HUES6 (cell line): ENCODE measurements at regions not wholly inside any gene's neighbourhood (a gene's known extent, or its start where the extent isn't known, plus 50 kb on each side); places are given as distances from the start of the nearest gene placed in this dataset.
"Not testable (repeated sequence)": the region's sequence is repeated elsewhere in the genome, so short reads cannot be mapped to it uniquely, and the experiment has no call there.

Experiments
- H3K27ac ChIP-seq: 2 replicates; pipeline ENCODE4 v1.7.0; 2013; ENCODE audit warnings: low read depth, mild to moderate bottlenecking, low read length, inconsistent platforms
- H3K27me3 ChIP-seq: 2 replicates; pipeline ENCODE4 v1.6.1; 2013; ENCODE audit warnings: low read length; ENCODE audit not compliant: control insufficient read depth, insufficient read depth
- H3K36me3 ChIP-seq: 2 replicates; pipeline ENCODE4 v1.6.1; 2013; ENCODE audit warnings: low read length; ENCODE audit not compliant: control insufficient read depth, insufficient read depth
- H3K4me1 ChIP-seq: 2 replicates; pipeline ENCODE4 v1.6.1; 2013; ENCODE audit warnings: low read length; ENCODE audit not compliant: control insufficient read depth, insufficient read depth
- H3K4me3 ChIP-seq: 2 replicates; pipeline ENCODE4 v1.5.1; 2013; ENCODE audit warnings: low read depth, low read length
- H3K9ac ChIP-seq: one replicate; pipeline ENCODE4 v1.6.1; 2013; ENCODE audit warnings: mild to moderate bottlenecking, low read length
- H3K9me3 ChIP-seq: 2 replicates; pipeline ENCODE4 v1.6.1; 2013; ENCODE audit warnings: low read depth, low read length; ENCODE audit not compliant: control insufficient read depth, insufficient read depth

DNA sequence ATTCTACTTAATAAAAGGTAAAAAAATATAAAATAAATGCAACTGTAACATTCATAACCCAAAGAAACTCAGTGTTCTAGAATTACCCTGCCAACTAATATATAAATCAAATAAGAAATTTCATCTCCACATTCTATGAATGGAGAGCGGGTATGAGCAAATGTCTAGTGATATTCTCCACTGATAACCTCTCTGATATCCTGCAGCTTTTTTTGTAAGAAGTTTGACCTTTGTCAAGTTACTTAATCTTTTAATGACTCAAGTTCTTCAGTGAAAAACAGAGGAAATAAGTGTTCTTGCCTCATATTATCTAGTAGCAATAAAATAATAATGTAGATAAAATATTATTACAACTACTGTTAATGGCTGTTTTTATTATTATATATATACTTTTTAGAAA, 1275.6 kb upstream of the CDH9 start:
- Histone ChIP-seq H3K27ac (no peak overlapping the region), H3K36me3 (no peaks in the 10 kb centered on the region), H3K9me3 (no peaks in the 10 kb centered on the region), H3K4me1 (no peaks in the 10 kb centered on the region), H3K27me3 (no peaks in the 10 kb centered on the region), H3K4me3 (no peak overlapping the region), H3K9ac (no peak overlapping the region)

DNA sequence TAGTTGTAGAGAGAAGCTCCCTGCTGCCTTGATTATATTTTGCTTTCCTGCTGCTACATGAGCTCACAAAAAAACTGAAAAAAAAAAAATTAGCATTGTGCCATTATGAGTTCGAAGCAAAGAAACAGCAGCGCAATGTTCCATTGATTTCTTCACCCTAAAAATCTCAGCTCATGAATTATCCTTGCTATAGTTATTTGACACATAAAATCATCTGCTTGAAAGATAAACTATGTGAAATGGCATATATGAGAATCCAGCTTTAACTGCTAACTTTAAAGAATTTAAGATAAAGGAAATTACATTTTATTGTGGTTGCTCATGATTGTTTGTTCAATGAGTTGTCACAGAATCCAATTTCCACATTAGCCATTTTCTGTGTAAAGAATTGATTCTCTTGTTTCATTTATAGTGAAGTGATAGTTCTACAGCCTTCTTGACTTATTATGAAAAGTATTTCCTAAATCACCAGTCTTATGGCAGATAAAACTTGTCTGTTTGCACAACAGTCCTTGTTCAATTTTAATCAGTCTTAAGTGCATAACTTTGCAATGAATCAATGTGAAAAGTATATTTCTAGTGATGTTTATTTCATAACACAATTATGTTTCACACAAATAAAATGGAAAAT, 1275.0 kb upstream of the CDH9 start:
- no peaks in the 10 kb centered on the region for H3K9me3 ChIP-seq
- no peaks in the 10 kb centered on the region for H3K36me3 ChIP-seq
- no peak overlapping the region for H3K27ac ChIP-seq
- no peak overlapping the region for H3K9ac ChIP-seq
- no peaks in the 10 kb centered on the region for H3K27me3 ChIP-seq
- no peak overlapping the region for H3K4me3 ChIP-seq
- no peaks in the 10 kb centered on the region for H3K4me1 ChIP-seq

DNA sequence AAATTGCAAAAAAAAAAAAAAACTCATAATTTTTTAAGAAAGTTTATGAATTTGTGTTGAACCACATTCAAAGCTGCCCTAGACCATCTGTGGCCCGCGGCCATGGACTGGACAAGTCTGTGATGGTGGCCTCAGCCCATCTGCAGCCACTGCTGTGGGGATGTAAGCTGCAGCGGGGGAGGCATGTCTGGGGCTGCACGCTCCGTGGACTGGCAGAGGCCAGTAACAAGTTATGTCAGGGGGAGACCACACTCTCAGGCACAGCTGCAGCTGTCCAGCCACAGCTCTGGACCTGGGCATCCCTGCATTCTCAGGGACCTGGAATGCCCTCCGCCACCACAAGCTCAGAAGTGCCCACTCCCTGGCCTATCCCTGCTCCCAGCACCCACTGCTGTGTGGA, 1272.3 kb upstream of the CDH9 start:
- Histone ChIP-seq H3K9ac (no peak overlapping the region), H3K4me1 (no peaks in the 10 kb centered on the region), H3K27me3 (no peaks in the 10 kb centered on the region), H3K27ac (no peak overlapping the region), H3K36me3 (no peaks in the 10 kb centered on the region), H3K4me3 (no peak overlapping the region), H3K9me3 (0 out of 2 replicates have a peak, but pooled peaks cover 2% of the 10 kb centered on the region)

DNA sequence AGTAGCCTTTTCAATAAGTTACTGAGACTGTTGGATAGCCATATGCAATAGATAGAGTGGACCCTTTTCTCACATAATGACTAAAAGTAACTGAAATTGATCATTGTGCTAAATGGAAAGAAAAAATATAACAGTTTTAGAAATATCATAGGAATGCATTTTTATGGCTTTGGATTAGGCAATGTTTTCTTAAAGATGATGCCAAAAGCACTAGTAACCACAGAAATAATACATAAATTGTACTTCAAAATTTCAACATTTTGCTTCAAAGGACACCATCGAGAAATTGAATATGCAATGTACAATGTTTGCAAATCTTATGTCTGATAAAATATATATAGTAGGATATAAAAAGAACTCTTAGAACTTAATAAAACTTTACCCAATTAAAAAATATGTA, 1267.5 kb upstream of the CDH9 start:
- no peaks in the 10 kb centered on the region for H3K27me3 ChIP-seq
- H3K9me3 ChIP-seq = peaks cover 10% of the 10 kb centered on the region; the same call in 1 of the 2 replicates
- H3K36me3 ChIP-seq = no peaks in the 10 kb centered on the region
- H3K4me1 ChIP-seq = no peaks in the 10 kb centered on the region
- no peak overlapping the region for H3K27ac ChIP-seq
- H3K9ac ChIP-seq = no peak overlapping the region
- H3K4me3 ChIP-seq = no peak overlapping the region

DNA sequence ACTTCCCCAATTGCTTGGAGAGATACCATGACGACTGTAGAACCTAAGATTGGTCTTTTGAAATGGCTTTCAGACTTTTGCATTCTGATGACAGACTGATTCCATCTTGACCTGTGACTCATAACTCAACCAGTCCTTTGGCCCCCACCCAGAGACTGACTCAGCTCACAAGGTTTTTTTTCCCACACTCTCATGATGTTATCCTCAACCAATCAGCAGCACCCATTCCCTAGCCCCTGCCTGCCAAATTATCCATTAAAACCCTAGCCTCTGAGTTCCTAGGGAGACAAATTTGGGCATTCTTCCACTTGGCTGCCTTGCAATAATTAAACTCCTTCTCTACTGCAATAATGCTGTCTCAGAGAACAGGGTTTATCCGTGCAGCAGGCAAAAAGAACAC, 1263.3 kb upstream of the CDH9 start:
- no peak overlapping the region for H3K4me3 ChIP-seq
- H3K36me3 ChIP-seq = no peaks in the 10 kb centered on the region
- no peak overlapping the region for H3K27ac ChIP-seq
- H3K9me3 ChIP-seq = peaks cover 8% of the 10 kb centered on the region; the same call in 1 of the 2 replicates
- H3K4me1 ChIP-seq = no peaks in the 10 kb centered on the region
- no peaks in the 10 kb centered on the region for H3K27me3 ChIP-seq
- no peak overlapping the region for H3K9ac ChIP-seq

DNA sequence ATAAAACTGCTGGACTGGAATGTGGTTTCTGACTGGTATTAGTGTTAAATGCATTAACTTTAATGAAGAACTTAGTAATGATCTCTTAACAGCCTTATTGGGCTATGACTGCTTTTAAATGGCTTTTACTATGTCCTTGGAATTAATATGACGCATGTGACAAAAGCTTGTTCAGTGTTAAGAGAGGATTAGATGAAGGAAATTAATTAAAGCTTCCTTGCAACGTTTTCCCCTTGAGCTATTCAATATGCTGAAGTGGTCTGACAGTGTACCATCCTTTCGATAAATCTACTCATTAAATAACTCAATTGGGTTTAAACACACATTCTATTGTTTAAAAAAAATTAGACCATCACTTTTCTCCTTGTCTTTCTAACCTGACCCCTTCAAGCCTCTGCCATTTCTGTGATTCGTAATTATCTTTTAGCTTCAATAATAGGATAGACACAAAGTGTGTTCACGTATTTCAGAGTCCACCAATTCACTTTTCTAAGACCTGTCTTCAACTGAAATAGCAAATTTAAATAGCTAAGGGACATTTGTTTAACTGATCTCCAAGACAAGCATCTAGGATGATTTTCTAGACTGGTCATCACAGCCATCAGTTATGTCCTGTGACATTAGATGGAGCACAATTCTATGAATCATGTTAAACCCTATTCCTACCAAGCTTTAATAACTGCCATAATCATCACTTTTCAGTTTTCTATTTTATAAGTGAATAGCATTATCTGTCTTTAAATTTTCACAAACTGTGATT, 1258.0 kb upstream of the CDH9 start:
- no peaks in the 10 kb centered on the region for H3K36me3 ChIP-seq
- no peak overlapping the region for H3K27ac ChIP-seq
- H3K9me3 ChIP-seq = peaks cover 3% of the 10 kb centered on the region; the same call in 1 of the 2 replicates
- H3K4me3 ChIP-seq = no peak overlapping the region
- no peaks in the 10 kb centered on the region for H3K27me3 ChIP-seq
- no peaks in the 10 kb centered on the region for H3K4me1 ChIP-seq
- no peak overlapping the region for H3K9ac ChIP-seq

DNA sequence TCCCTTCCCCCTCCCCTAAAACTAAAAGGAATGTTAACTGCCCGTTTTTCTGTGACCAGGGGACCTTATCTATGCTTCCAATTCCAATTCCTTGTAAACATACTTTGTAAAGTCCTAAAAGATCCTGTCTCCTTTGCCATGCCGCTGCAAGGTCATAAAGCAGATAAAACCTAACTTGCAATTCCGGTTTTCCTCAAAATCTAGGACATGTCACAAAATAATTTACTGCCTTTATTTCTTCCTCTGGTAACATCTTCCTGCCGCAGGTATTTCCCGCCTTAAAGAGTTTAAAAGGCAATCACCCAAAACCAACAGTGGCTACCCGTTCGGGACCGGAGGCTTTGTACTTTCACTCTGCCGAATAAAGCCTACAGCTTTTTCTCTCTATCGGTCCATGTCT, 1248.6 kb upstream of the CDH9 start:
- H3K36me3 ChIP-seq, H3K27ac ChIP-seq, H3K9me3 ChIP-seq, H3K9ac ChIP-seq, H3K27me3 ChIP-seq, H3K4me1 ChIP-seq: not testable (repeated sequence)
- H3K4me3 ChIP-seq = 0 out of 2 replicates have a peak overlapping the region, but pooled peaks have one; percentile 23

DNA sequence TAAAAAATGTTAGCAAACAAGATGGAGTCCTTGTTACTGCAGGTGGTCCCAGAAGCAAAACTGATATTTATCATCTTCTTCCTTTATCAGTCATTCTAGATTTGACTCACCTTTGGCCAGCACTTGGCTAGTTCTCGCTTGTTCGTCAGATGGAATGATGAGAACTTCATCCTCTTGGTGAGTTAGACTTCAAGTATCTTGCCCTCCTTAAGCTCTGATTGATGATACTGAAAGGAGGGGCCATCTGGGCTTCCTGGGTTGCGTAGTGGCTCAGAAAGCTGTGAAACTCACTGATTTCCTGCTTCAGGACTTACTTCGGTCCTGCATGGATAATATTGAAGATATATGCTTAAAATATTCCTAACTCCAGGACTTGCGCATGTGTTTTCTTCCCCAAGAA, 1248.2 kb upstream of the CDH9 start:
- Histone ChIP-seq H3K27ac (no peak overlapping the region), H3K9ac (no peak overlapping the region), H3K36me3 (no peaks in the 10 kb centered on the region), H3K4me1 (no peaks in the 10 kb centered on the region; the same call in 1 of the 2 replicates), H3K27me3 (no peaks in the 10 kb centered on the region), H3K9me3 (no peaks in the 10 kb centered on the region), H3K4me3 (peak overlapping the region; percentile 23; the same call in 1 of the 2 replicates)

DNA sequence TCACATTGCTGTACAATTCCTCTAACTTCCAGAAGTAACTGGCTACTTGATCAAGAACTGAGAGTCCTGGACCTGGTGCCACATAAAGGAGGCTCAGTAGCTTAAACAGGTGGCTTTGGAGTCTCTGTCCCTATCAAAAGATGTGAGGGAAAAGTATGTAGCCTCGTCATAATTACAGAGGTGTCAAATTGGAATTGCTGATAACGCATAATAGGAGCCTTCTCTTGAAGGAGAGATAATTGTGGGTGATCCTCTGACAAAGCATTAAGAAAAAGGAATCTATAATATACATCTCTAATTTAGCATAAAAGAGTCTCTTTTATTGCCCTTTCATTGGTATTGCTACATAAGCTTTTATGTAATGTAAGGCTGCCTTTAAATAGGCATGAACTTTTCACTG, 1246.4 kb upstream of the CDH9 start:
- Histone ChIP-seq H3K4me3 (no peak overlapping the region), H3K4me1 (no peaks in the 10 kb centered on the region; the same call in 1 of the 2 replicates), H3K9ac (no peak overlapping the region), H3K27me3 (no peaks in the 10 kb centered on the region), H3K9me3 (no peaks in the 10 kb centered on the region), H3K36me3 (no peaks in the 10 kb centered on the region), H3K27ac (no peak overlapping the region)

DNA sequence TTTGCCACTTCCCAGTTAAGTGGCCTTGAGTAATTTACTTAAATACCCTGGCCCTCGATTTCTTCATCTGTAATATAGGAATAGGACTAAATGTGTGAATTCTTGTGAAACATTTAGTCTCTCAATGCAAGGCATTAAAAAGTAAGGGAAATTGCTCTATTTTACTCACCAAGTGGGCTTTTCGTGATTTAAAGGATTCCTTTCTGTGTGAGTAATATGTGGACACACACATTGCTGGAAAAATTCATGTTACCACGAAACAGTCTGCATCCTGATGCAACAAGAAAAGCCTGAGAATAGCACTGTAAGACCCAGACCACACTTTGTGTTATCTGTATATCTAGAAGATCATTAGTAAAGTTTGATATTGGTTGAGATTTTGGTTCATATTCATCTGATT, 1243.0 kb upstream of the CDH9 start:
- H3K4me1 ChIP-seq = no peaks in the 10 kb centered on the region; the same call in 1 of the 2 replicates
- no peak overlapping the region for H3K9ac ChIP-seq
- no peaks in the 10 kb centered on the region for H3K27me3 ChIP-seq
- H3K4me3 ChIP-seq = no peak overlapping the region
- no peaks in the 10 kb centered on the region for H3K9me3 ChIP-seq
- no peaks in the 10 kb centered on the region for H3K36me3 ChIP-seq
- H3K27ac ChIP-seq = no peak overlapping the region

DNA sequence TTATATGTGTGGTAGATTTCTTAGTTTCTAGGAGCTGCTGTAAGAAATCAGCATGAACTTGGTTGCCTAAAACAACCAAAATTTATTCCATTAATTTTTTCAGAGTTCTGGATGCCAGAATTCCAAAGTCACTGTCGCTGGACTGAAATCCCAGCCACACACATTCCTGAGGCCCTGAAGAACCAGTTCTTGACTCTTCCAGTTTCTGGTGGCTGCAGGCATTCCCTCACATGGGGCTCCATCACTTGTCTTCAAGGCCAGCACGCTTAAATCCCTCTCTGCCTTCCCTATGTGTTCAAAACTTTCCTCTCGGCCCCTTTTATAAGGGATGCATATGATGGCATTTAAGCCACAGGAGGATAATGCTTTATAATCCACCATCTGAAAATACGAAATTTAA, 1237.5 kb upstream of the CDH9 start:
- Histone ChIP-seq H3K27me3 (no peaks in the 10 kb centered on the region), H3K4me1 (no peaks in the 10 kb centered on the region), H3K4me3 (no peak overlapping the region), H3K27ac (no peak overlapping the region), H3K36me3 (no peaks in the 10 kb centered on the region), H3K9me3 (no peaks in the 10 kb centered on the region), H3K9ac (no peak overlapping the region)
